Gastrocnemius medialis (tissue), 4 donors: ENCODE measurements at regions not wholly inside any gene's neighbourhood (a gene's known extent, or its start where the extent isn't known, plus 50 kb on each side); places are given as distances from the start of the nearest gene placed in this dataset.

Experiments used
- ATAC-seq, 2 donors: fragments of 150-250 bp; one replicate each; pipeline ENCODE4 v1.9.1; 2016
- DNase-seq, 2 donors: peaks; one replicate each; pipeline ENCODE4 v3.0.0-alpha.2; 2019
- H3K27ac ChIP-seq, 4 donors: fragments of 200-600 bp; sonication (generic); 1 replicate in 1 of 4; 2 replicates in 3 of 4; pipeline ENCODE4 v1.5.1; 2016 to 2018; ENCODE audit warnings: mild to moderate bottlenecking in 2 of 4, moderate library complexity in 1 of 4
- H3K27me3 ChIP-seq, 3 donors: fragments of 200-600 bp; sonication (generic) in 2 of 3; 1 replicate in 1 of 3; 2 replicates in 2 of 3; pipeline versions ENCODE4 v1.5.1 to v1.6.0; 2016 to 2019; ENCODE audit warnings: mild to moderate bottlenecking in 1 of 3, moderate library complexity in 1 of 3
- H3K36me3 ChIP-seq, 2 donors: fragments of 200-600 bp; sonication (generic) in 1 of 2; one replicate each; pipeline ENCODE4 v1.5.1; 2017 to 2018
- H3K4me1 ChIP-seq, 2 donors: fragments of 200-600 bp; sonication (generic) in 1 of 2; one replicate each; pipeline ENCODE4 v1.5.1; 2016 to 2017; ENCODE audit warnings: mild to moderate bottlenecking in 2 of 2
- H3K4me3 ChIP-seq, 4 donors: fragments of 200-600 bp; sonication (generic) in 3 of 4; 1 replicate in 1 of 4; 2 replicates in 3 of 4; pipeline ENCODE4 v1.5.1; 2016 to 2019; ENCODE audit warnings: mild to moderate bottlenecking in 2 of 4
- H3K9me3 ChIP-seq, 3 donors: fragments of 200-600 bp; sonication (generic) in 2 of 3; 1 replicate in 1 of 3; 2 replicates in 2 of 3; pipeline ENCODE4 v1.5.1; 2016 to 2019
- POLR2A ChIP-seq, 2 donors: fragments of 450-650 bp; IDR thresholded peaks; one replicate each; pipeline ENCODE4 v1.6.1; 2017; ENCODE audit warnings: antibody characterized with exemption in 2 of 2, mild to moderate bottlenecking in 2 of 2, moderate library complexity in 2 of 2
- in situ Hi-C, 4 donors: fragments of 200-750 bp; cut with MboI; loops; one replicate each; pipeline versions ENCODE4 v1.15.0 to v1.8.0; 2017; ENCODE audit warnings: low sequenced_read_pairs in 4 of 4
- intact Hi-C: fragments of 100-400 bp; cut with DNase I; formaldehyde crosslinking; loops from one replicate; pipeline ENCODE4 v1.15.1; 2023; ENCODE audit warnings: low total_unique reads
- TF ChIP-seq, protein P1 (sequence below), 5 experiments: fragments of 450-650 bp in 3 of 5; fragments of 200-600 bp in 2 of 5; sonication (generic) in 2 of 5; IDR thresholded peaks in 4 of 5; conservative IDR thresholded peaks in 1 of 5; 1 replicate in 4 of 5; 2 replicates in 1 of 5; pipeline ENCODE4 v1.5.1; 2016 to 2019; ENCODE audit warnings: antibody characterized with exemption in 5 of 5, mild to moderate bottlenecking in 3 of 5, moderate library complexity in 3 of 5

DNA sequence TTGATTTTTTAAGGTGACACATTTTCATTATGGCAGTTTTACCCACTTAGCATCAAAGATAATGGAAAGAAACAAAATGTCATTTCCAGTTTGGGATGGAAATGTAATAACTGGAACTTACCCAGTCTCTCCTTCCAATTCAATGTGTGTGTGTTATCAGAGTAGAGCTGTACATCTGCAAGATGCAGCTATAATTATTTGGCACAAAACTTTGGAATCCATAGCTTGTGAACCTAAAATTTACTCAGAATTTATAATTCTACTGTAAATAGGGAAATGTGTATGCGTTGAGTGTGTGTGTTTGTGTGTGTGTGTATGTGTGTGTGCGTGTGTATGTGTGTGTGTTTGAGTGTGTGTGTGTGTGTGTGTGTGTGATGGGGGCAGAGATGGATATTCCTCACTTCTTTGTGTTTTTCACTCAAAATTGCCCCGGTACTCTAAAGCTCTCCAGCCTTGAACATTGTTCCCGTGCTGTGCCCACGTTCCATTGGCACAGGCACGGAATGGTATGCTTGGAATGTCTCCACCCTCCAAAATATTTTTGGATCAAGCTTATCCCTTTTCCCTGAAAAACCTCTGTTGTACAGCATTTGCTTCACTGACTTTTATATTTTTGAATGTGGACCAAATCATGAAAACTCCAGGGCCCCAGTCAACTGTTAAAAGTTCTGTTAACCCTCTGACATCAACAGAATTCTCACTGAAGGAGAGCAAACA is 150.2 kb upstream of the BMP4 start:
- Histone ChIP-seq H3K36me3 (no peaks in the 10 kb centered on the region), H3K4me3 (no peak overlapping the region), H3K9me3 (no peaks in the 10 kb centered on the region), H3K27ac (no peak overlapping the region), H3K27me3 (no peaks in the 10 kb centered on the region), H3K4me1 (no peaks in the 10 kb centered on the region)
- in situ Hi-C loops, result no loop called here
- TF ChIP-seq, protein P1, sequence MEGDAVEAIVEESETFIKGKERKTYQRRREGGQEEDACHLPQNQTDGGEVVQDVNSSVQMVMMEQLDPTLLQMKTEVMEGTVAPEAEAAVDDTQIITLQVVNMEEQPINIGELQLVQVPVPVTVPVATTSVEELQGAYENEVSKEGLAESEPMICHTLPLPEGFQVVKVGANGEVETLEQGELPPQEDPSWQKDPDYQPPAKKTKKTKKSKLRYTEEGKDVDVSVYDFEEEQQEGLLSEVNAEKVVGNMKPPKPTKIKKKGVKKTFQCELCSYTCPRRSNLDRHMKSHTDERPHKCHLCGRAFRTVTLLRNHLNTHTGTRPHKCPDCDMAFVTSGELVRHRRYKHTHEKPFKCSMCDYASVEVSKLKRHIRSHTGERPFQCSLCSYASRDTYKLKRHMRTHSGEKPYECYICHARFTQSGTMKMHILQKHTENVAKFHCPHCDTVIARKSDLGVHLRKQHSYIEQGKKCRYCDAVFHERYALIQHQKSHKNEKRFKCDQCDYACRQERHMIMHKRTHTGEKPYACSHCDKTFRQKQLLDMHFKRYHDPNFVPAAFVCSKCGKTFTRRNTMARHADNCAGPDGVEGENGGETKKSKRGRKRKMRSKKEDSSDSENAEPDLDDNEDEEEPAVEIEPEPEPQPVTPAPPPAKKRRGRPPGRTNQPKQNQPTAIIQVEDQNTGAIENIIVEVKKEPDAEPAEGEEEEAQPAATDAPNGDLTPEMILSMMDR (IDR thresholded peaks at IDR 0.05 in 4 of 5, conservative IDR thresholded peaks at IDR 0.05 in 1 of 5), result no peak
- no peak for TF ChIP-seq POLR2A (IDR thresholded peaks at IDR 0.05)
- no peak for ATAC-seq
- intact Hi-C loops, result no loop called here
- DNase-seq, result no peak

DNA sequence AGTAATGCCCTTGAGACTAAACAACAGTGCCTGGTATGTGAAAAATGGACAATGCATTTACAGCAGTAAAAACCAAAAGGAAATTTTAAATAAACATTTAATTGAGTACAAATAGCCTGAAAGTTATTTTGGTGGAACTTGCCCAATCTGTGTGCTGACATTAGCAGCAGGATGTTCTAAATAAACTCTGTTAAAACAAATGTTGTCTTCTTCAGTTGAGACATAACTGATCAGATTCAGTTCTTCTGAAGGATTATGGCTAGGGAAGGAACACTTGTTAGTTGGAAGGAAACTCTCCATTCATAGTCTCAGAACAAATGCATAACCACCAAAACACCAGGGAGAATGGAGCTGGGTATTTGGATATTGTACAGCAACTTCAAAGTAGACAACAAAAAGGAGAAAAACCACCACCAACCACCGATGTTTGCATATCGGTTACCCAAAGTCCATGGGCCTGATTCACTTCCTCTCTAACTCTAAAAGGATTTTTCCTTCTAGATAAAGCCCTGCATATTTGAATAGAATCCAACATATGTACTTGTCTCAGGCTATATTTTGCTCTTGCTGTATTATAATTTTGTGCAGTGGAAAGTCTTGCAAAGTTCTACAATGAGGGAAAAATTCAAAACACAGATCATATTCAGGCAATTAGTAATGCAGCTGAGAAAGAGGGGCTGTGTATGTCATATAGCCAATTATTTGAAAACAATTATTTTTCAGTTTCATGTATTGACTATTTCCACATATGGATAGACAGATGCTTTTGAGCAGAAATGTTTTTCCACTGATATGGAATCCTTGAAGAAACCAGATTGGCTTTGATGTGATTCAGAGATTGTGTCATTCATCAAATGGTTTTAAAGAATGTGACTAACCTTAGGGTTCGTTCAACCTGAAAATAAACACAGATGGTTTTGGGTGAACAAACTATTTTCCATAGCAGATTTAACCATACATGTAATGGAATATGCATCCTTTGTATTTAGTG is 152.2 kb upstream of the BMP4 start:
- in situ Hi-C loops, result no loop called here
- no peak overlapping the region for H3K4me3 ChIP-seq
- H3K4me1 ChIP-seq, result no peaks in the 10 kb centered on the region
- TF ChIP-seq POLR2A (IDR thresholded peaks at IDR 0.05), result no peak
- TF ChIP-seq, protein P1 (IDR thresholded peaks at IDR 0.05 in 4 of 5, conservative IDR thresholded peaks at IDR 0.05 in 1 of 5), result no peak
- ATAC-seq, result no peak
- intact Hi-C loops, result no loop called here
- DNase-seq, result no peak
- no peaks in the 10 kb centered on the region for H3K27me3 ChIP-seq
- no peaks in the 10 kb centered on the region for H3K36me3 ChIP-seq
- H3K9me3 ChIP-seq, result no peaks in the 10 kb centered on the region
- no peak overlapping the region for H3K27ac ChIP-seq

DNA sequence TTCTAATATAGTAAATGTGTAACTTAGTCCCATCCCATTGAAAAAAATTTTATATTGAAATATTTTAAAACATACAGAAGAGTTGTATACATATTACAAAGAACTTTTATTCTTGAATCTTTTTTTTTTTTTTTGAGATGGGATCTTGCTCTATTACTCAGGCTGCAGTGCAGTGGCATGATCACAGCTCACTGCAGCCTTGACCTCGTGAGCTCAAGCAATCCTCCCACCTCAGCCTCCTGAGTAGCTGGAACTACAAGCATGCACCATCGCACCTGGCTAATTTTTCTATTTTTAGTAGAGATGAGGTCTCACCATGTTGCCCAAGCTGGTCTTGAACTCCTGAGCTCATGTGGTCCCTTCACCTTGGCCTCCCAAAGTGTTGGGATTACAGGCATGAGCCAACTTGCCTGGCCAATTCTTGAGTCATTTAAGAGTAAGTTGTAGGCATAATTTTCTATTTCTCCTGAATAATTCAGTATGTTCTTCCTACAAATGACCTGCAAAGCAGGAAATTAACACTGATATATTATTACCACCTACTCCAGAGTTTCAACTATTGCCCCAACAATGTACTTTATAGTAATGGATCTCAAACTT is 153.0 kb upstream of the BMP4 start:
- TF ChIP-seq, protein P1 (IDR thresholded peaks at IDR 0.05 in 4 of 5, conservative IDR thresholded peaks at IDR 0.05 in 1 of 5), result no peak
- TF ChIP-seq POLR2A (IDR thresholded peaks at IDR 0.05), result no peak
- intact Hi-C loops (no loop called here), in situ Hi-C loops (no loop called here)
- no peaks in the 10 kb centered on the region for H3K36me3 ChIP-seq
- H3K9me3 ChIP-seq, result no peaks in the 10 kb centered on the region
- no peak for DNase-seq
- no peaks in the 10 kb centered on the region for H3K4me1 ChIP-seq
- no peak overlapping the region for H3K27ac ChIP-seq
- H3K4me3 ChIP-seq, result no peak overlapping the region
- ATAC-seq, result no peak
- no peaks in the 10 kb centered on the region for H3K27me3 ChIP-seq

DNA sequence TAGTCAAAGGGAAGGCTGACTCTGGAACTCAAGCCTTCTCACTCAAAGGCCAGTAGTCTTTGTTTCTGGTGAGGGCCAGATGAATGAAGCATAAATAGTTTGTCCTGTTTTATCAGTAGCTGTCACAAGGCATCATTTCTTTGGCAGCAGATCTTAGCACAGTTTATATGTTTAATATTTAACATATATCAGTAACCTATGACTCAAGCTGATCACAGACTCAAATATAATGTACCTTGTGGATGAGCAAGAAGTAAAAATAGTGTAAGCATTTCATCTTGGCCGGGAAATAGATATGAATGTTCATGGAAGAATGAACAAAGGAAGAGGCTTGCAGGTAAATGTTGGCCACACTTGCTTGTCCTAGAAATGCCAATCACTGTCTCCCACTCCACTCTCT is 158.3 kb upstream of the BMP4 start:
- DNase-seq, result no peak
- Histone ChIP-seq H3K9me3 (no peaks in the 10 kb centered on the region), H3K27ac (no peak overlapping the region), H3K4me3 (no peak overlapping the region), H3K27me3 (no peaks in the 10 kb centered on the region), H3K4me1 (no peaks in the 10 kb centered on the region), H3K36me3 (no peaks in the 10 kb centered on the region)
- TF ChIP-seq, protein P1 (IDR thresholded peaks at IDR 0.05 in 4 of 5, conservative IDR thresholded peaks at IDR 0.05 in 1 of 5), result no peak
- no peak for TF ChIP-seq POLR2A (IDR thresholded peaks at IDR 0.05)
- in situ Hi-C loops (no loop called here), intact Hi-C loops (no loop called here)
- no peak for ATAC-seq
